NCI-H2196 treated with DMSO at 0.1 percent for 48 hours (cell line): ENCODE measurements at regions not wholly inside any gene's neighbourhood (a gene's known extent, or its start where the extent isn't known, plus 50 kb on each side); places are given as distances from the start of the nearest gene placed in this dataset.
"Not testable (repeated sequence)": the region's sequence is repeated elsewhere in the genome, so short reads cannot be mapped to it uniquely, and the experiment has no call there.

Experiments
- DNase-seq: peaks from one replicate; lab custom pipeline; 2025; ENCODE audit not compliant: unreplicated experiment; lab: John Stamatoyannopoulos, UW

DNA sequence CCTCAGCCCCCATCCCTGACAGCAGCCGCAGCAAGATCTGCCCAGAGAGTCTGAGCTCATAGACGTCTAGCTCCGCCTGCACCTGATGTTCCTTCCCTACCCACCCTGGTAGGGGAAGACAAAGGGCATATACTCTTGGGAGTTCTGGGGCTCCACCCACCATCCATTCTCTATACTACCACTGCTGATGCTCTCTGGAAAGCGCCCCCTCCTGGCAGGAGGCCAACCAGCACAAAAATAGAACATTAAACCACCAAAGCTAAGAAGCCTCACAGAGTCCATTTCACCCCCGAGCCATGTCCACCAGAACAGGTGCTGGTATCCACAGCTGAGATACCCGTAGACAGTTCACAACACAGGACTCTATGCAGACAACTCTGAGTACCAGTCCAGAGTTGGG lies 662.6 kb upstream of the FAM98A start:
- no peak for DNase-seq

DNA sequence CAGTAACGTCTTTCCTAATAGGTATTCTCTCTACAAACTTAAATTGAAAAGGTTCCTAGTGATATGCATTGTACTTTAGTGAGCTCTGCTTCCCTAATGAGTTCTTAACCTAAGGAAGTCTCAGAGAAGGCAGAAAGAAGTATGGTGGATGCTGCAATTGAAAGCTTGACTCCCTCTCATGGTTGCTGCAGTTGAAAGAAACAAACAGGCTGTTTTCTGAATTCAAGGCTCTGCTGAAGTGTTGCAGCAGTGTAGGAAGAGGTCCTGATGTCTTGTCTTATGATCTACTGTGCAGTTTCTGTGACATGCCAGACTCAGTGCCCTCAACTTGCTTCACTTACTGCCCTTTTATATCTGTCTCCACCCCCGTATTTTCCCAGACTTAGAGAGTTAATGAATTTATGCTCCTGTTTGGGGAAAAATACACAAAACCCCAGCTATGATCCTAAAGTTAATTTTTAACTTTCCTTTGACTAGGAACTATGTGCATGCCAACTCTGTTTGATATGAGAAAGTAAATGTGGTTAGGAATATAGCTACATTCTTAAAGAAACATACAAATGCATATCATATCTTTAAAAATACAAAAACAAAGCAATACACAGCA lies 655.3 kb upstream of the FAM98A start:
- no peak for DNase-seq

DNA sequence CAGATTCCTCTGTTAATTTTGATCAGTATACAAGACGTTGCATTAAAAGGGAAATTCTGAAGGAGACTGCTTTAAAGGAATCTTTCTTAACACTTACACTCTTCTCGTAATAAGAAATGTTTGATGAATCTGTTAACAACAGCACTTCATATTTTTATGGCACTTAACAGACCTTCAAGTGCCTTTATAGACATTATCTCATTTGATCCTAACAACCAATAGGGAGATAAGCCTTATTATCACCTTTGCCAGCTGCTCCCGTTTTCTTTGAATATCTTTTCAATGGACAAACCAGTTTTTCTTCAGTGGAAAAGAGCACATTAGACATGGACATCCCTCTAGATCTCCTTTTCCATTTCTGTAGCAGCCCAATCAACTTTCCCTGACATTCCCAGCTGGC lies 653.0 kb upstream of the FAM98A start:
- DNase-seq = no peak

DNA sequence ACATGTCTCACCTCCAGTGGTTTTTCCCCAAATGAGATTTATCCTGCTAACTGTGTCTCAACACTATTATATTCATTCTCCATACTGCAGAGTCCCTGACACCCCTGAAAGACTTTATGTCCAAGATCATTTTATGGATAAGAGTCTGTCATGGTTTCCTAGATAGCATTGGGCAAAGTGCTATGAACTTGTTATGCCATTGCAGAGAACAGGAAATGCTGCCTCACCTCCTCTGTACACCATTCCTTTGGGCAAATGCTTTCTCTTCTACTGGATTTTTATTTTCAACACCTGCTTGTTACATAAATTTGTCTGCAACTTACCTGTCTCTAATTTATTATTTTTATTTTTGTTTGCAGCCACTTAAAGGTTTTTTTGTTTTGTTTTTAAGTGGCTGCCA lies 652.5 kb upstream of the FAM98A start:
- DNase-seq = no peak

DNA sequence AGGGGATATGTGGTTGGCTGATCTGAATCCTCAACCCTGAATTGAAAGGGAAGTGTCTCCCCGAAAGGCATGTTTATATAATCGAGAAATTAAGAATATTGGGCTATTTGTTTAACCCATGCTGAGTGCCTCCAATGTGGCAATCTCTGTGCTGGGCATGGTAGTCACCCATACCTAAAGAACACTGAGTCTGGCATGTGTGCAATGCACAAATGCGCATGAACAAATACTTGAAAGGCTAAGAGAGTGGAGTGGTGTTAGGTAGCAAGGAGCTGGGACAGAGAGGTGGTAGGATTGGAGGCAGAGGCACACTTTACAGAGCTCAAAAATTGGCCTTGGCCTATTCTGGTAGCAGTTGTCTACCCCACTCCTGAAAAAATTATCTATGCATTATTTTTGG lies 645.1 kb upstream of the FAM98A start:
- DNase-seq = no peak

DNA sequence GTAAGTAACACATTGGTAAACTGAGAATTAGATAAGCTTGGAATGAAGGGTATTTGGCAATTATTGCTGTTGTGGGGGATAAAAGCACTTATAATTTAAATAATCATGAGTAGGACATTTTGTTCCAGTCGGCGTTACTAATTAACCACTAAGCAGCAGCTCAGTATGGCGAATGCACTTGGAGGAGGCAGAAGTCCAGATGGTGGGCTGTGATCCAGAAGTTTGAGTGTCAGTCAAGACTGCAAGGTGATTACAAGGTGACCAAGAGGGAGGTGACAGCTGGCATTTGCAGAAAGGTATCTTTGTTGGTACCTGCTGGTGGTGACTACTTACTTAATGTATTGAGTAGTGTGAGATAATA lies 643.6 kb upstream of the FAM98A start:
- no peak for DNase-seq

DNA sequence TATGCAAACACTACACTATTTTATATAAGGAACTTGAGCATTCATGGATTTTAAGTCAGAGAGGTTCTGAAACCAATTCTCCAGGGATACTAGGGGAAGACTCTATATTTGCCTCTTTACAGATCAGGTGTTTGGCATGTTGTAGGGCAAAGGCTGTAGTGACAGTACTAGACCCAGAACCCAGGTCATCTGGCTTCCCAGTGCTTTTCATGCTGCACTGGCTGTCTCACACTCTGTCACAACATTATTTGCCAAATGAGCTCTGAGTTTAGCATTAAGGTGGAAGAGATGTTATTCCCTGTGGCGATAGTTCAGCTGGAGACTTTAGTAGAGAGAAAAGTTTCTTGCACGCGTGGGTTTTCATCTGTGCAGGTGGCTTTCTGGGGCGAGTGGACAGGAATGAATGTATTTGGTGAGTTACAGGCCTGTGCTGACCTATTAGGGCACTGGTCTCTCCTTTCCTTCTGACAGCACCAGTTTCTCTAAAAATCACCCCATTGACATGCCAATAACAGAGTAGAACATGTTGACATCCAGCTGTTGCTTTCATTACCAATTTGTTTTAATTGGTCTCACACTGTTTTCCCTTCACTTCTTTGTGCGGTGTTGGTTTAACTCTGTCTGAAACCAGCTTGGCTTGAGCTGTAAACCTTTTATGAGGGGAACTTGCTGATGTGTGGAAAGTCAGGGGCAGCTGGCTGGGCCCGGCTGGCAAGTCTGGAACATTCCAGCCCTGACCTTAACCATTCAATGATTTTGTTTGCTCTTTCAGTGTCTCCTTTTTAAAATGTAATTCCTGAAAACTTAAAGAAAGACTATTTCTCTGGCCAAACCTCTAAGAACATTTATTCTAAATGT lies 643.0 kb upstream of the FAM98A start:
- no peak for DNase-seq

DNA sequence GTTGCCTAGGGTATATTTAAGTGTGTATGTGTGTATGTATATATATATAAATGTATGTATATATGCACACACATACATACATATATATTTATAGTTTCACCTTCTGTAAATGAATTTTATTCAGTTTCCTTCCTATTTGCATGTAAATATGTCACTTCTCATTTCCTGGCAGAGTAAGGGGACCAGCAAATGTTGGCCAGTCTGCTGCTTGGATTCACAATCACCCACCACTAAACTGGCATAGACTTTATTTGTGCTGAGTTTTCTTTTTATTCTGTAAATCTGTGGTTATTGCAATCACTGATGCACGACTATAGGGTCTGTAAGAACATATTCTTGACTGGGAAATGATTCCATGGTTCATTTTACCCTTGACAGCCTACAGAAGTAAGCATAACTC lies 640.4 kb upstream of the FAM98A start:
- no peak for DNase-seq

DNA sequence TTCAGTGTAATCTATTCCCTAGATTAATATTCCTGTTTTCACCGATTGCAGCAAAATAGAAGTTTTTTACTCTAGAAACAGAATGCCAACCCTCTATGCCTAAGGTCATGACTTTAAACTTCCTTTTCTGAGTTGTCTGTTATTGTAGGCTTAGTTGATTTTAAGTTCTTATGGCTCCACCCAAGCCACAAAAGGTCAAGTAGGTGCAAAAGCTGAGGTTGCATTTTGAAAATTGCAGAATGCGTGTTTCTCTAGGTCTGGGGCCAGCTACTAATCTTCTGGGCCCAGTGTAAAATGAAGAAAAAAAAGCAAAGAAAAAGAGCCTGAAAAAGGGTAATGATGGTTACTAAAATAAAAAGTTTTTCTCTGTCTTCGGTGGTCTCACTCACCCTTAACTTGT lies 635.7 kb upstream of the FAM98A start:
- DNase-seq = no peak

DNA sequence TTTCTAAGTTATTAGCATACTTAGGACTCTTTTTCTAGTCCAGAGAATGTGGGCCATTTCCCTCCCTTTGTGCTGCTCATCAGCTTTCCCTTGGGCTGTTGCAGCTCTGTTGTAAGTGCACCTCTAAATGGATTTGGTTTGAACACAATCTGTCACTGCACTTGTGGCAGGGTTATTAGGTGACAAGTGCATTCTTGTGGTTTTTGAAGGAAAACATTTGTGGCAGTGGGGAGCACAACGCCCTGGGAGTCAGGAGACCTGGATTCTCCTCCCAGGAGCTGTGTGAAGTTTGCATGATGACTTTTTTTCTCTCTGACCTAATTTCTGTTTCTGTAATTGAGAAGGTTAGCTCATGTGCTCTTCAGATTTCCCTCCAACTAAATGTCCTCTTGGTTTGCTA lies 630.9 kb upstream of the FAM98A start:
- no peak for DNase-seq

DNA sequence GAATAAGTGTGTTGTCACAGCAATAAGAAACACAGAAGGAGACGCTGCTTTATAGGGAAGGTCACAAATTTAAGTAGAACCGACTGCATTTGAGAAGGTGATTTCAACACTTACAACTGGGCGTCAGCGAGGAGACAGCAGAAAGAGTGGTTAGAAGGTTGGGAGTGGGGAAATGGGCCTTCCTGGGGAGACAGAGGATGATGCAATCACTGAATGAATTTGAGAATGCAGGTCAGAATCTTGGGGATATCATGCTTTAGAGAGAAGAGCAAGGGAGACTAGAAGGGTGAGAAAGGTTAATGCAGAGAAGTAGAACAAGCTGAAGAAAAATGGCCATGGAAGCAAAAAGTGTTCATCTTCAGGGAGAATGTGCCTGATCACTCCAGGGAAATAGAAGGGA lies 616.1 kb upstream of the FAM98A start:
- DNase-seq = no peak

DNA sequence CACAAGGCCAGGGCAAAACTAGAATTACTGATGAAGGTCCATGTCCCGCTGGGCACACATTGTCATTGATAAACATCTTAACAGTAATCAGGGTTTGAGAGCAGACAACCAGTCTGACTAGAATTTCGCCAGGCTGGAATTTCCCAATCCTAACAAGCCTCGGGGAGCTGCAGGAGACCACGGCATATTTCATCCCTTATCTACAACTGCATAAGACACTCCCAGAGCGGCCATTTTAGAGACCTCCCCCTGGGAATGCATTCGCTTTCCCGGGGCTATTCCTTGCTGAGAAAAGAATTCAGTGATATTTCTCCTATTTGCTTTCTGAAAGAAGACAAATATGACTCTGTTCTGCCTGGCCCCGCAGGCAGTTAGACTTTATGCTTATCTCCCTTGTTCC lies 611.3 kb upstream of the FAM98A start:
- not testable (repeated sequence) for DNase-seq

DNA sequence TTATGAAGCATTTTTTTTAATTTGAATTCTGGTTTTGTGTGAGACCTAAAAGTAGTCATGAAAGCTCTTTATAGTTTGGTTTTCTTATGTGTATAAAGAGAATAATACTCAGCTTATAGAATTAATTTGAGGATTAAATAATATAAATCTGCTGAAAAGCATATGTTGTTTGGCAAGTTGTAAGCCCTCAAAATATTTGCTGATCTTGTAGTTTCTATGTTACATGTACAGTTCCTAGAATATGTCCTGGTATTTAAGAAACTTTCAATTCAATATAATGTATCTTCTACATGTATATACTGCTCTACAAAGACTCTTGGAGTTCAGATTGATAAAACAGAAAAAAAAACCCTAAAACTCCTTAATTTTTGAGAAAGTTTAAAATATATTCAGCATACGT lies 605.5 kb upstream of the FAM98A start:
- DNase-seq = no peak

DNA sequence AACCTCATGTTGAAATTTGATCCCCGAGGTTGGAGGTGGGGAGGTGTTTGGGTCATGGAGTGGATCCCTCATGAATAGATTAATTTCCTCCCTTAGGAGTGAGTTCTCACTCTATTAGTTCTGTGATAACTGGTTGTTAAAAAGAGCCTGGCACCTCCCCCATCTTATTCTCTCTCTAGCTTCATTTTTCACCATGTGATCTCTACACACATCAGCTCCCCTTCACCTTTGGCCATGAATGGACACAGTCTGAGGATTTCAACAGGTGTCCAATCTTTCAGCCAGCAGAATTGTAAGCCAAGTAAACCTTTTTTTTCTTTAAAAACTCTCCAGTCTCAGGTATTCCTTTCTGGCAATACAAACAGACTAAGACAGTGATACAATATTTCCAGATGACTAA lies 602.0 kb upstream of the FAM98A start:
- no peak for DNase-seq

DNA sequence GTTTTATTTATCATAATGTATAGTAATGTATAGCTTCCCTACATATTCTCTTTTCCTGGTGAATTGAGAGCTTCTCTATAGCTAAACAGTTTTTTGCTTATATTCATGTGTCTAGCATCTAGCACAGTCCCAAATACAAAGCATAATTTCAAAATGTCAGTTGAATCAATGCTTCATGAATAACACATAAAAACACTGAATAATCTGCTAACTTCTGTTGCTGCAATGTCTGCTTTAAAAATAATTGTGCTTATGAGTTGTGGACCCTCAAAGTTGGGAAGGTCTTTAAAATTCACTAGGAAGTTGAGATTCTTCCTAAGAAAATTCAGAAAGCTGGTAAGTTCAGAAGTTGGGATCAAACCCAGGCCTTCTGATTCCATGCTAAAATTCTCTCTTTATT lies 600.9 kb upstream of the FAM98A start:
- no peak for DNase-seq

DNA sequence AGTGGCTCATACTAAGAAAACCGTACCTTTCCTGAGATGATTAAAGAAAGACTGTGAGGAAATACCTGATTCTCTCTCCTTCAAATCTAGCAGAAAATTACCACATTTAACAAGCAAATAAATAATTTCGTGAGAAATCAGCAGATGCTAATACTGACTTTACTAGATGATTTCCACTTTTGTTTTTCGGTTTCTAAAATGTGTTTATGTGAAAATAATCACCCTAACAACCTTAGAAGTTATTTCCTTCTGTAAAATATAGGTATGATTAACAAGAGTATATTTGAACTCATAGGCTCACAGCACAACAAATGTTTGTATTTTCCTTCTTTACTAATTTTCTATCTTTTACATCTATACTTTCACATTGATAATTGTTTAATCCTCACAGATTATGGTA lies 594.1 kb upstream of the FAM98A start:
- no peak for DNase-seq

DNA sequence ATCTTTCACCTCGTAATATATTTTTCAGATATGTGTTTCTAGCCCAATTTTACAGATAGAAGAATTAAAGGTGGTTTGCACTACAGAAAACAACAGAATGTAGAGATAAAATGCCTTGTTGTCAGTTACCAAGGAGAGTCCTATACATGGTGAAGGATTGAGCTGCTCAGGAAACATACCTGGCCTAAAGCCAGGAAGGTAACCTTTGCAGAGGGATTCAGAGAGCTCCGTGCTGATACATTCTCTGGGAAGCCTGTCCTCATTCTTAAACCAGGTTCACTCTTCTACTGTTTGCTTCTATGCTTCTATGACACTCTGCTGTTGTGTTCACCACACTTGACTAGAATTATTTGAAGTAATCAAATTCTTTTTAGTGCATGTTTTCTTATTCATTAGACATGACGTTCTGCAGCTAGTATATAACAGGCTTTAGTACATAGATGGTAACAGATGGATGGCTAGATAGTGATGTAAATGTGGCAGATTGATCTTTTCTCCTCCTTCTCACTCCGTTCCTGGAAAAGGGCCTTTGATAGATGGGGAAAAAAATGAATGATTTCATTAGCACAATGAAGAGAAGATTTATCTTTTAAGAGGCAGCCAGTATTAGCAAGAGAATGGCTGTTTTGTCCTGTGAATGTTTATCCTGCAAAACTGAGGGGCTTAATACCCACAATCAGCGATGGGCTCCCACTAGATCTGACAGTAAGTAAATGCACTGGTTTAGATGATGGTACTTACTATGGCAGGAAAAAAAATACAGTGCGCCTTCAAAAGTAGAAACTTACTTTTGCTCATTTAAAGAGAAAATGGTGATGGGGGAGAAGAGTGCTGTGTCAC lies 589.6 kb upstream of the FAM98A start:
- no peak for DNase-seq

DNA sequence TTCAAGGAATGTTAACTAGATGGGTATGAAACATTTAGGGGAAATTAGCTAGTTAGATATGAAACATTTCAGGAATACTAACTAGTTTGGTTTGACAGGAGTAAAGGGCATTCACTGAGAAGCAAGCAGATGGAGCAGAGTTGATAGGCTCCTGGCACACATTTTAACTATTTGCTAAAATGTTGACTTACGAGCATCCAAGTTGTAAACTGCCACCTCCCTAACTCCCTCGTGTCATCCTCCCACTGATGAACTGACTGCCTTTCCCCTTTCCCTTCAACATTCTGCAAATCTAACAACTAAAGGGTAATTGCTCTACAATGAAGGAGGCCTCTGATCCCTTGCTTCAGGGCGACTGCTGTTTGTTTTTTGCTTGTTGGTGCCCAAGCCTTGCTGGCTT lies 580.4 kb upstream of the FAM98A start:
- no peak for DNase-seq

DNA sequence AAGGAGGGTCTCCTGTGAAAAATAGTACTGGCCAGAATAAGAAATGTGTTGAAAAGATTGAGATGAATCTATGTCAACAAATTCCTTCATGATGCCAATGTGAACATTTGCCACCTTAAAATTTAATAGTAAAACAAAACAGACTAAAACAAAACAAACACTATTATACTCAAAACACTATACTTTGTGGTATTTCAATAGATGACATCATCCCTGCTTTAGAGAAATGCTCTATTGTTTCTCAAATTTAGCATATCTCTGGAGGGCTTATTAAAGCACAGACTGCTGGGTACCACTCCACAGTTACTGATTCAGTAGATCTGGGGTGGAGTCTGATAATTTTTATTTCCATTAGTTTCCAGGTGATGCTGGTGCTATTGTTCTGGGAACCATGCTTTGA lies 579.4 kb upstream of the FAM98A start:
- DNase-seq = no peak

DNA sequence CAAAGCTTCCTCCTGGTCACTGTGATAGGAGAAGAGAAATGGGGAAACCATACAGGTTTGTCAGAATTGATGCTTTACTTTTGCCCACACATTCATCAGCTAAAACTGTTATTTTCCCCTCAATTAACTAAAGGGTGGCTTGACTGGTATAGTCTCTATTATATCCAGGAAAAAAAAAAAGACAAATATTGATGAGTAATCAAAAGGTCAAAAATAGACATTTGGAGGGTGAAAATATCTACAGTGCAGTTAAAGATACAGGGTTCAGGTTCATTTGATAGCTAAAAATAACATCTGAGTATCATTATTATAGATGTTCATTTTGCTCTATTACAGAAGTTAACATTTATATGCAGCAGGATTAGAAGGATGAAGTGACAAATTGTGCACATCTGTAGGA lies 577.6 kb upstream of the FAM98A start:
- DNase-seq = no peak

DNA sequence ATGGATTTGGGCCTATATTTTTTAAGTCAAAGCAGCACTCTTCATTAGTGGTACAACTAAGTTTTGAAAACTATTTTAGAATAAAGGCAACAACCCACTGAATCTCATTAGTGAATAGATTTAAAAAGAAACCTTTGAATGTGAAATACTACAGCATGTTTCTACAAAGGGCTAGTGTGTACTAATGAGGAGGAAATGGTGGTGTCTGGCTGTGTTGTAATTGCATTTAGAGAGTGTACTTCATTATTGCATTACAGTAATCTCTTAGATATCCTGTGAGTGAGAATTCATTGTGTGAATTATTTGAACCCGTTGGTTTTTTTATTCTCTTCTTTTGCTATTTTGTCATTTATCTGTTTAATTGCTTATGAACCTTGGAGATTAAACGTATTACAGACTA lies 575.4 kb upstream of the FAM98A start:
- DNase-seq = no peak

DNA sequence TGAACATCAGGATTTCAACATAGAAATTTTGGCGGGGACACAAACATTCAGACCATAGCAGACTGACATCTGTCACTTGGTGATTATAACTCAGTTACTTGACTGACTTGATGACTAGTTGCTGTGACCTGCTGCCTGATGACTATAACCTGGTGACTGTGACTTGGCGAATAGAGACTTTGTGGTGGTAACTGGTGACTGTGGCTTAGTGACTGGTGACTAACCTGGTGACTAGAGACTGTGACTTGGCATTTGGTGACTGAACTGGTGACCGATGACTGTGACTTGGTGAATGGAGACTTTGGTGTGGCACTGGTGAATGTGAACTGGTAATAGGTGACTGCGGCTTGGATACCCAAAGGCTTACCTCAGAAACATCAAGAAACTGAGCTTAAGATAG lies 563.1 kb upstream of the FAM98A start:
- no peak for DNase-seq
